HCT116 (cell line): ENCODE measurements at regions not wholly inside any gene's neighbourhood (a gene's known extent, or its start where the extent isn't known, plus 50 kb on each side); places are given as distances from the start of the nearest gene placed in this dataset.
"Not testable (repeated sequence)": the region's sequence is repeated elsewhere in the genome, so short reads cannot be mapped to it uniquely, and the experiment has no call there.

Experiments
- ATAC-seq: fragments of 200-7000 bp; cut with Tn5 transposase; 2 replicates; pipeline ENCODE4 v1.9.1; 2020; ENCODE audit warnings: mild to moderate bottlenecking, moderate library complexity
- BruUV-seq: library from RNA; stranded (reverse); fragments of 400-500 nt; replicated peaks from 2 replicates; lab custom pipeline; 2021; lab: Mats Ljungman, UMichigan
- CTCF ChIA-PET: fragments of 300-600 bp; sonication (Branson Sonifier 250); formaldehyde crosslinking; loops from one replicate; lab custom pipeline; 2021; ENCODE audit warnings: antibody characterized with exemption; lab: Charles Lee
- POLR2A ChIA-PET: fragments of 300-600, 350-600 bp; sonication (Branson Sonifier 250); formaldehyde crosslinking; loops from one replicate; lab custom pipeline; 2021; ENCODE audit warnings: antibody characterized with exemption; lab: Charles Lee
- RAD21 ChIA-PET, 2 experiments: fragments of 300-600 bp; sonication (Branson Sonifier 250); formaldehyde crosslinking; loops; one replicate each; lab custom pipeline; 2023; ENCODE audit warnings: low total read pairs in 2 of 2; ENCODE audit not compliant: uncharacterized antibody in 2 of 2, unreplicated experiment in 2 of 2, low non-redundant PET in 1 of 2; lab: Charles Lee
- DNase-seq: peaks from one replicate; pipeline ENCODE4 v3.0.0-alpha.2; 2010; ENCODE audit warnings: low read depth, low spot score
- H2AFZ ChIP-seq: fragments of 200-600 bp; shearing (Covaris generic), sonication (generic); 2 replicates; pipeline ENCODE4 v1.6.1; 2017; ENCODE audit warnings: low read depth, mixed run types, mixed read lengths, antibody characterized with exemption, low read length; ENCODE audit not compliant: poor library complexity, severe bottlenecking
- H3K27ac ChIP-seq: 2 replicates; pipeline ENCODE4 v1.5.1; 2012; ENCODE audit warnings: low read depth, low read length
- H3K27me3 ChIP-seq: fragments of 200-600 bp; sonication (generic); 2 replicates; pipeline ENCODE4 v1.6.1; 2016; ENCODE audit warnings: mixed run types, low read length, mixed read lengths; ENCODE audit not compliant: insufficient read depth
- H3K36me3 ChIP-seq, 2 experiments: fragments of 200-500 bp in 1 of 2; fragments of 200-600 bp in 1 of 2; sonication (Bioruptor generic) in 1 of 2; sonication (generic) in 1 of 2; 2 replicates each; pipeline versions ENCODE4 v1.5.1 to v1.6.1; 2014 to 2016; ENCODE audit warnings: low read length in 2 of 2, inconsistent platforms in 1 of 2, mixed read lengths in 1 of 2, mixed run types in 1 of 2; ENCODE audit not compliant: insufficient read depth in 2 of 2, control insufficient read depth in 1 of 2
- H3K4me1 ChIP-seq, 2 experiments: fragments of 200-600 bp in 1 of 2; sonication (generic) in 1 of 2; 2 replicates each; pipeline versions ENCODE4 v1.5.1 to v1.6.1; 2012 to 2017; ENCODE audit warnings: low read length in 2 of 2, inconsistent platforms in 1 of 2, mild to moderate bottlenecking in 1 of 2, mixed read lengths in 1 of 2, mixed run types in 1 of 2, moderate library complexity in 1 of 2; ENCODE audit not compliant: insufficient read depth in 2 of 2, control insufficient read depth in 1 of 2
- H3K4me2 ChIP-seq: fragments of 200-600 bp; sonication (generic); 2 replicates; pipeline ENCODE4 v1.6.1; 2017; ENCODE audit warnings: mixed run types, low read length, mixed read lengths
- H3K4me3 ChIP-seq, 2 experiments: fragments of 200-600 bp in 1 of 2; sonication (generic) in 1 of 2; replicated peaks in 1 of 2; 2 replicates each; pipeline ENCODE4 v1.5.1; 2011 to 2016; ENCODE audit warnings: low read length in 2 of 2, control low read depth in 1 of 2, low read depth in 1 of 2, mild to moderate bottlenecking in 1 of 2, mixed read lengths in 1 of 2, mixed run types in 1 of 2
- H3K79me2 ChIP-seq: fragments of 200-600 bp; sonication (generic); 2 replicates; pipeline ENCODE4 v1.6.1; 2017; ENCODE audit warnings: mild to moderate bottlenecking, mixed run types, low read length, moderate library complexity, mixed read lengths; ENCODE audit not compliant: insufficient read depth
- H3K9ac ChIP-seq: fragments of 200-600 bp; sonication (generic); 2 replicates; pipeline ENCODE4 v1.6.1; 2016; ENCODE audit warnings: low read length, mixed read lengths
- H3K9me2 ChIP-seq: fragments of 200-600 bp; sonication (generic), shearing (Covaris generic); 2 replicates; pipeline ENCODE4 v1.6.1; 2017; ENCODE audit warnings: mixed run types, mild to moderate bottlenecking, moderate library complexity; ENCODE audit not compliant: insufficient read depth
- H3K9me3 ChIP-seq, 2 experiments: fragments of 200-500 bp in 1 of 2; fragments of 200-600 bp in 1 of 2; sonication (Bioruptor generic) in 1 of 2; sonication (generic) in 1 of 2; 2 replicates each; pipeline ENCODE4 v1.6.1; 2014 to 2017; ENCODE audit warnings: low read length in 2 of 2, mixed read lengths in 2 of 2, inconsistent platforms in 1 of 2, low read depth in 1 of 2, mild to moderate bottlenecking in 1 of 2, mixed run types in 1 of 2, moderate library complexity in 1 of 2; ENCODE audit not compliant: control insufficient read depth in 1 of 2, insufficient read depth in 1 of 2
- H4K20me1 ChIP-seq: fragments of 200-600 bp; sonication (generic), shearing (Covaris generic); 2 replicates; pipeline ENCODE4 v1.6.1; 2017; ENCODE audit warnings: mixed run types, mild to moderate bottlenecking, moderate library complexity; ENCODE audit not compliant: insufficient read depth
- intact Hi-C: fragments of 100-400 bp; cut with micrococcal nuclease; formaldehyde crosslinking; loops from 2 replicates; pipeline ENCODE4 v1.10.0; 2022

- H3K27ac ChIP-seq, ATAC-seq, POLR2A ChIA-PET, H4K20me1 ChIP-seq, DNase-seq, H3K79me2 ChIP-seq, H3K9me3 ChIP-seq, H3K4me3 ChIP-seq, H3K9me2 ChIP-seq, H3K36me3 ChIP-seq, H3K4me2 ChIP-seq, CTCF ChIA-PET, RAD21 ChIA-PET, intact Hi-C loops, H2AFZ ChIP-seq, H3K4me1 ChIP-seq, H3K9ac ChIP-seq, H3K27me3 ChIP-seq, BruUV-seq: not testable (repeated sequence)
Observed at GRCh38 chr9:40986332-40986731, 142.1 kb downstream of the FOXD4L6 start.

GRCh38 chr9:40975351-40975750 is 153.1 kb downstream of the FOXD4L6 start:
- H3K9ac ChIP-seq, H3K27ac ChIP-seq, DNase-seq, POLR2A ChIA-PET, H3K4me3 ChIP-seq, H3K27me3 ChIP-seq, H3K4me1 ChIP-seq, H2AFZ ChIP-seq, intact Hi-C loops, H3K36me3 ChIP-seq, H3K9me2 ChIP-seq, H3K9me3 ChIP-seq, H3K79me2 ChIP-seq, CTCF ChIA-PET, BruUV-seq, RAD21 ChIA-PET, H3K4me2 ChIP-seq, ATAC-seq, H4K20me1 ChIP-seq: not testable (repeated sequence)

- POLR2A ChIA-PET, H3K36me3 ChIP-seq, H2AFZ ChIP-seq, H3K27me3 ChIP-seq, intact Hi-C loops, H3K4me1 ChIP-seq, H3K9me3 ChIP-seq, RAD21 ChIA-PET, H3K9me2 ChIP-seq, H3K4me2 ChIP-seq, H3K4me3 ChIP-seq, H4K20me1 ChIP-seq, ATAC-seq, BruUV-seq, H3K9ac ChIP-seq, CTCF ChIA-PET, DNase-seq, H3K27ac ChIP-seq, H3K79me2 ChIP-seq: not testable (repeated sequence)
Observed at GRCh38 chr9:40974912-40975311, 153.6 kb downstream of the FOXD4L6 start.

- RAD21 ChIA-PET, intact Hi-C loops: not testable (repeated sequence)
Observed at GRCh38 chr9:40971773-40972172, 156.7 kb downstream of the FOXD4L6 start.

More at GRCh38 chr9:40971773-40972172, 156.7 kb downstream of the FOXD4L6 start:
- H3K36me3 ChIP-seq, CTCF ChIA-PET, H3K4me1 ChIP-seq, POLR2A ChIA-PET, H4K20me1 ChIP-seq, DNase-seq, H3K9ac ChIP-seq, H3K4me3 ChIP-seq, BruUV-seq, ATAC-seq, H3K27me3 ChIP-seq, H3K79me2 ChIP-seq, H2AFZ ChIP-seq, H3K9me2 ChIP-seq, H3K27ac ChIP-seq, H3K4me2 ChIP-seq, H3K9me3 ChIP-seq: not testable (repeated sequence)
